A673 (cell line): ENCODE measurements at regions not wholly inside any gene's neighbourhood (a gene's known extent, or its start where the extent isn't known, plus 50 kb on each side); places are given as distances from the start of the nearest gene placed in this dataset.

ENCODE experiments used
- CTCF ChIP-seq: fragments of 300-800, 200-600 bp; sonication (generic); conservative IDR thresholded peaks from 2 replicates; pipeline ENCODE4 v1.5.1; 2017; ENCODE audit warnings: low read depth, mild to moderate bottlenecking, antibody characterized with exemption, low read length, moderate library complexity, mixed read lengths
- EZH2 ChIP-seq: fragments of 200-600 bp; sonication (generic); IDR thresholded peaks from 2 replicates; pipeline ENCODE4 v1.6.1; 2017; ENCODE audit warnings: borderline replicate concordance, low read depth, mild to moderate bottlenecking, mixed read lengths, antibody characterized with exemption, low read length; ENCODE audit not compliant: poor library complexity, severe bottlenecking

- TF ChIP-seq CTCF (no peak), EZH2 (no peak)
Measured at GRCh38 chr1:38600905-38601304, 258.7 kb downstream of the RRAGC start.
